ENCODE measurements at regions not wholly inside any gene's neighbourhood (a gene's known extent, or its start where the extent isn't known, plus 50 kb on each side); places are given as distances from the start of the nearest gene placed in this dataset.

DNA sequence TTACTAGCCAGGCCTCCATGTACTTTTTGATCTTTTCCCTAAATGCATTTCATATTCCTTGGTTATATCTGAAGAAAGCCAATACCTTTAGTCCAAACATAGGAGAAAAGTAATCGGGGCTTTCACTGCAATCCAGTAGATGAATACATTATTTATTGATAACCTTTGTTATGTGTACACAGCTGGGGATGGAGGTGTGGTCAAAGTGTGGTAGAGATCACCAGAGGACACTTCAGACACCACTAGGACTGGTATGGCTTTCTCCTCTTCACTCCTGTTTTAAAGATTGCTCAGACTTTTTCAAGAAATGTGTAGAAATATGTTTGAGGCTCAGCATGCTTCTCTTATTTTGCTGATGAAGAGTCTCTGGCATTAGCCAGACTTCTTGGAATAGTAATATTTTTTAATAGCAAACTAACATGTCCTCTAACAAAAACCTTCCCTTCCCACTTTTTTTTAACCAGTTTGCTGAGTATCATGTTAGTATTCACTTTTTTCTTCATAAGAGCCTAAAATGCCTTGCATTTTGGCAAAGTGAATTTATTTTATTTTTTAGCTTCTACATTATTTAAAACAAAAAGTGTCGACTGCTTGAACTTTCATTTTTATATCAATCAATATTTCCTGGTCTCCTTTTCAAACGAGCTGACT lies 65.6 kb upstream of the MBNL1 start:
- 69% methylated on average over 3 of the region's 3 CpGs for WGBS (ENCODE audit: low lambda C conversion rate)
- ChIA-PET POLR2A (no interaction called here), CTCF (no interaction called here)
- Histone ChIP-seq H3K4me2 (peak overlapping the region; percentile 32), H3K9me3 (no peaks in the 10 kb centered on the region), H4K20me1 (ENCODE audit: insufficient read depth) (no peaks in the 10 kb centered on the region), H3K4me1 (ENCODE audit: control insufficient read depth in 1 of 2, insufficient read depth in 2 of 2, low read depth in 1 of 2, low read length in 1 of 2) (peaks cover 2 to 15% of the 10 kb centered on the region in 2 experiments; a peak in 3 of 4 replicates), H3K27me3 (ENCODE audit: insufficient read depth) (no peaks in the 10 kb centered on the region), H3K36me3 (replicated peaks in 1 of 2; ENCODE audit: control insufficient read depth in 1 of 2, insufficient read depth in 2 of 2, low read length in 1 of 2) (no peaks in the 10 kb centered on the region), H3K79me2 (ENCODE audit: insufficient read depth) (no peaks in the 10 kb centered on the region), H3F3A (replicated peaks; ENCODE audit: insufficient read depth) (no peaks in the 10 kb centered on the region), H3K9ac (no peak overlapping the region), H3K4me3 (ENCODE audit: low read depth in 2 of 2, low read length in 1 of 2) (no peak overlapping the region), H2AFZ (ENCODE audit: low read depth) (peak overlapping the region; percentile 64), H3K9me2 (no peaks in the 10 kb centered on the region), H3K27ac (ENCODE audit: low read depth in 2 of 2, low read length in 1 of 2) (peak overlapping the region; percentile 17 to 39; a peak in 3 of 4 replicates)
- no peak for TF ChIP-seq TAF1 (IDR thresholded peaks at IDR 0.05; ENCODE audit: borderline replicate concordance, low read depth, low read length)
- TF ChIP-seq FOXJ3 (CRISPR knock-in tag; IDR thresholded peaks at IDR 0.05) = no peak
- no peak for TF ChIP-seq EZH2phosphoT487 (IDR thresholded peaks at IDR 0.05; ENCODE audit: borderline replicate concordance, low read depth)
- TF ChIP-seq MXI1 (IDR thresholded peaks at IDR 0.05; ENCODE audit: low read depth, low read length) = no peak
- no peak for TF ChIP-seq JUND (IDR thresholded peaks at IDR 0.05)
- no peak for TF ChIP-seq RXRA (IDR thresholded peaks at IDR 0.05; ENCODE audit: borderline replicate concordance, low read depth)
- no peak for TF ChIP-seq POLR2AphosphoS5 (IDR thresholded peaks at IDR 0.05; ENCODE audit: low read depth, low read length)
- no peak for TF ChIP-seq NFIC (IDR thresholded peaks at IDR 0.05; ENCODE audit: borderline replicate concordance)
- TF ChIP-seq EP300 (IDR thresholded peaks at IDR 0.05; ENCODE audit: borderline replicate concordance in 1 of 2, low read depth in 1 of 2, low read length in 1 of 2) = no peak
- TF ChIP-seq CHD2 (IDR thresholded peaks at IDR 0.05; ENCODE audit: low read length, partially characterized antibody) = no peak
- DNase-seq = no peak

DNA sequence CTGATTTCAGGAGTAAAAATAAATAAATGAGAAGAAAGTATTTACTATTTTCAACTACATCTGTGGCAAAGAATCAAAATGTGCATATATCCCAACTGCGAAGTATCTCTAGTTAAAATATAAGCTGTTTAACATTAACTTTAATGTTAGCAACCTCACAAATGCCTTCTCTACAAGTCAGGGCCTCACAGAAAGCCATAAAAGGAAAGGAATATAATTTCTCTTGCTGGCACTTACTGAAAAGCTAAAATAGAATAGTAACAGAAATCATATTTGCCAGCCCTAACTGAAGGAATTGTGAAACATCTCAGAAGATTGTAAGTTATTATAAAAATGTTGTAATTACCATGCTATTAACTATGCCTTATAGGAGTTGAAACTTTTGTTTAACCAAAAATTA lies 65.1 kb upstream of the MBNL1 start:
- Histone ChIP-seq H4K20me1 (ENCODE audit: insufficient read depth) (no peaks in the 10 kb centered on the region), H3K79me2 (ENCODE audit: insufficient read depth) (no peaks in the 10 kb centered on the region), H3K9me3 (no peaks in the 10 kb centered on the region), H3K27ac (ENCODE audit: low read depth in 2 of 2, low read length in 1 of 2) (peak overlapping the region; percentile 17 to 39; a peak in 2 of 4 replicates), H3K4me2 (peak overlapping the region; percentile 32), H3K36me3 (replicated peaks in 1 of 2; ENCODE audit: control insufficient read depth in 1 of 2, insufficient read depth in 2 of 2, low read length in 1 of 2) (no peaks in the 10 kb centered on the region), H3K9ac (peak overlapping the region; percentile 19; the same call in 1 of the 2 replicates), H3F3A (replicated peaks; ENCODE audit: insufficient read depth) (no peaks in the 10 kb centered on the region), H3K4me1 (ENCODE audit: control insufficient read depth in 1 of 2, insufficient read depth in 2 of 2, low read depth in 1 of 2, low read length in 1 of 2) (peaks cover 2 to 15% of the 10 kb centered on the region in 2 experiments; a peak in 3 of 4 replicates), H2AFZ (ENCODE audit: low read depth) (peak overlapping the region; percentile 64), H3K4me3 (ENCODE audit: low read depth in 2 of 2, low read length in 1 of 2) (no peak overlapping the region), H3K9me2 (no peaks in the 10 kb centered on the region), H3K27me3 (ENCODE audit: insufficient read depth) (no peaks in the 10 kb centered on the region)
- TF ChIP-seq GATA2 (CRISPR knock-in tag; IDR thresholded peaks at IDR 0.05) (no peak), REST (IDR thresholded peaks at IDR 0.05; ENCODE audit: low read depth, low read length) (no peak), YY1 (IDR thresholded peaks at IDR 0.05; ENCODE audit: low read depth) (no peak), RAD21 (IDR thresholded peaks at IDR 0.05; ENCODE audit: low read length) (no peak), FOXJ3 (CRISPR knock-in tag; IDR thresholded peaks at IDR 0.05) (no peak), FOSL2 (IDR thresholded peaks at IDR 0.05; ENCODE audit: borderline replicate concordance, low read depth) (no peak), USF1 (IDR thresholded peaks at IDR 0.05; ENCODE audit: borderline replicate concordance, low read depth) (no peak), USF2 (IDR thresholded peaks at IDR 0.05; ENCODE audit: borderline replicate concordance, low read depth, low read length) (no peak), RCOR1 (IDR thresholded peaks at IDR 0.05; ENCODE audit: low read length) (no peak), MEF2A (IDR thresholded peaks at IDR 0.05; ENCODE audit: borderline replicate concordance, low read depth) (no peak), TAF1 (IDR thresholded peaks at IDR 0.05; ENCODE audit: borderline replicate concordance, low read depth, low read length) (no peak), RXRA (IDR thresholded peaks at IDR 0.05; ENCODE audit: borderline replicate concordance, low read depth) (no peak), SMC3 (IDR thresholded peaks at IDR 0.05; ENCODE audit: low read depth, low read length) (no peak), IRF3 (IDR thresholded peaks at IDR 0.05; ENCODE audit: low read depth, low read length) (no peak), ELF1 (IDR thresholded peaks at IDR 0.05) (no peak)
- POLR2A ChIA-PET = no interaction called here
- DNase-seq = no peak
- CTCF ChIA-PET = interaction anchor here (1.2 to 1.3 kb wide), 2 partner anchors 14 to 263 kb away, joined by 3 to 4 read pairs; no protein-coding TSS in a partner anchor
- WGBS (ENCODE audit: low lambda C conversion rate) = 75% methylated on average over 1 of the region's 1 CpG
